Stimulated activated CD8-positive, alpha-beta memory T cell treated with anti-CD3 and anti-CD28 coated beads, Interleukin-4, amount 100 ng/mL, for 48 hours (primary cell): ENCODE measurements at regions not wholly inside any gene's neighbourhood (a gene's known extent, or its start where the extent isn't known, plus 50 kb on each side); places are given as distances from the start of the nearest gene placed in this dataset.
"Not testable (repeated sequence)": the region's sequence is repeated elsewhere in the genome, so short reads cannot be mapped to it uniquely, and the experiment has no call there.

Experiments
- DNase-seq: peaks from one replicate; pipeline ENCODE4 v3.0.0-alpha.2; 2020

DNA sequence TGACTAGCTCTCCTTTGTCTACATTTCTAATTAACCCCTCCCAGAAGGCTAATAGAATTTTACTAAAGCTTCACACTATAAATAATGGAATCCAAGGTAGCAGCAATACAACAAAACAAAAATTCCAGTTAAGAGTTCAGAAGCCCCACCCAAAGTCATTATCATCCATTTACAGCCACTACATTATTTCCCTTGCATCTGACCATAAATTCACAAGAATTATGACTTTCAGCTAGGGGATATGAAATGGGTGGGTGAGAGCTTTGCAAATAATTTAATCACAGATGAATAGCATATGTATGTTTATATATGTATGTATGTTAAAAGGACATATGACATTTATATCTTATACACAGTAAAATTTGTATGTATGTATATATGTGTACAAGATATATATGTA, 65.3 kb upstream of the PTGDR start:
- no peak for DNase-seq

DNA sequence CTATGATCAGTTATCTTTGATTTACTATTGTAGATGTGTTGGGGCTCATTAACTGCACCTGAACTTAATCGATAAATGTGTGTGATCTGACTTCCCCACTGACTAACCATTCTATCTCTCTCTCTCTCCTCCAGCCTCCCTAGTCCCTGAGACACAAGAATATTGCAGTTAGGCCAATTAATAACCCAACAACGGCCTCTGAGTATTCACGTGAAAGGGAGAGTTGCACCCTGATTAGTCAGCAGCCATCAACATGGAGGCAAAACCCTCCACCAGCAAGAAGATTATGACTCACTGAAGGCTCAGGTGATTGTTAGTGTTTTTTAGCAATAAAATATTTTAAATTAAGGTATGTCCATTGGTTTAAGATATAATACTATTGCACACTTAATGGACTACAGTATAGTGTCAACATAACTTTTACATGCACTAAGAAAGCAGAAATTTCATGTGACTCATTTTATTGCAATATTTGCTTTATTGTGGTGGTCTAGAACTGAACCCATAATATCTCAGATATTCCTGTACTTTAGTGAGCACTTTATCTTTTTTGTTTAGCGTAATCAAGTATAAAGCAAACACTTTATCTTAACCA, 77.1 kb upstream of the PTGDR start:
- no peak for DNase-seq

DNA sequence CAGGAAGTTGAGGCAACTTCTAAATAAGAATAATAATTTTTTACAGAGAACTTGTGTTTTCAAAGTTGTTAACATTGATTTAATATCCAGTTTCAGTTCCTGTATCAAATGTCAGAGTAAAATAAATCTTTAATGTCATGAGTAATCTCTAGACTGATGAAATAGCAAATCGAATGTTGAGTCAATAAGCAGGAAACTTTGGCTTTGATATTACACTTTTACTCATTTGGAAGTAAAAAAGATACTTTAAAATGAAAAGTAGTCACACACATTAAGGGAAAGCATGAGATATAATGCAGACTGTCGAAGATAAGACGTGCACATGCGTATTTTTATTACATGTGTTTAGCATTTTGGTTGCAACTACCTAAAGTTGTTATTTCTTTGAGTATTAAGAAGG, 78.2 kb upstream of the PTGDR start:
- DNase-seq: no peak

DNA sequence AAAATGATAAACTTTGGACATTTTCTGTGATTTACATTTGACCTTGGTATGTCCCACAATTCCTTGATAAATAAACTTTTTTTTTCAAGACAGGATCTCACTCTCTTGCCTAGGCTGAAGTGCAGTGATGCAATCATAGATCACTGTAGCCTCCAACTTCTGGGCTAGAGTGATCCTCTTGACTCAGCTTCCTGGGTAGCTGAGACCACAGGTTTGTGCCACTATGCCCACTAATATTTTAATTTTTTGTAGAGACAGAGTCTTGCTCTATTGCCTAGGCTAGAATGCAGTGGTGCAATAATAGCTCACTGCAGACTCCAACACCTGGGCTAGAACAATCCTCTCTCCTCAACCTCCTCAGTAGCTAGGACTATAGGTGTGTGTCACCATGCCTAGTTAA, 79.1 kb upstream of the PTGDR start:
- DNase-seq: no peak

DNA sequence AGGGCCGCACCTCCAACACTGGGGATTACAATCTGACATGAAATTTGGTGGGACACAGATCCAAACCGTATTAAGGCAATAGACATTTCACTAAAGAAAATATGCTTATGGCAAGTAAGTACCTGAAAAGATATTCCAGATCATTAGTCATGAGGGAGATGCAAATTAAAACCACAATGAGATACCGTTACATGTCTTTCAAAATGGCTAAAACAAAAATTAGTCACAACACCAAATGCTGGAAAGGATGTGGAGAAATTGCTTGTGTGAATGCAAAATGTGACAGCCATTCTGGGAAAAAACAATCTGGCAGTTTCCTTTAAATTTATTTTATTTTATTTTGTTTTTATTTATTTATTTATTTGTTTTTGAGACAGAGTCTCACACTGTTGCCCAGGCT, 82.3 kb upstream of the PTGDR start:
- DNase-seq: no peak

DNA sequence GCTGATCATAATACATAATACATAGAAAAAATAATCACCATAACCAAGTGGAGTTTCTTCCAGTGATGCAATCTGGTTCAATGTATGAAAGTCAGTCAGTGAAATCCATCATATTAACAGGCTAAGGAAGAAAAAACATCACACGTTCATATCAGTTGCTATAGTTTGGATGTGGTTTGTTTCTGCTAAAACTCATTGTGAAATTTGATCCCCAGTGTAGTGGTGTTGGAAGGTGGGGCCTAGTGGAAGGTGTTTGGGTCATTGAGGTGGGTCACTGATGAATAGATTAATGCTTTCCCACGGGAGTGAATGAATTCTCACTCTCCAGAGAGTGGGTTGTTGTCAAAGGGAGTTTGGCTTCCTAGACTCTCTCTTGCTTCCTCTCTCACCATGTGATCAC, 84.6 kb upstream of the PTGDR start:
- no peak for DNase-seq

DNA sequence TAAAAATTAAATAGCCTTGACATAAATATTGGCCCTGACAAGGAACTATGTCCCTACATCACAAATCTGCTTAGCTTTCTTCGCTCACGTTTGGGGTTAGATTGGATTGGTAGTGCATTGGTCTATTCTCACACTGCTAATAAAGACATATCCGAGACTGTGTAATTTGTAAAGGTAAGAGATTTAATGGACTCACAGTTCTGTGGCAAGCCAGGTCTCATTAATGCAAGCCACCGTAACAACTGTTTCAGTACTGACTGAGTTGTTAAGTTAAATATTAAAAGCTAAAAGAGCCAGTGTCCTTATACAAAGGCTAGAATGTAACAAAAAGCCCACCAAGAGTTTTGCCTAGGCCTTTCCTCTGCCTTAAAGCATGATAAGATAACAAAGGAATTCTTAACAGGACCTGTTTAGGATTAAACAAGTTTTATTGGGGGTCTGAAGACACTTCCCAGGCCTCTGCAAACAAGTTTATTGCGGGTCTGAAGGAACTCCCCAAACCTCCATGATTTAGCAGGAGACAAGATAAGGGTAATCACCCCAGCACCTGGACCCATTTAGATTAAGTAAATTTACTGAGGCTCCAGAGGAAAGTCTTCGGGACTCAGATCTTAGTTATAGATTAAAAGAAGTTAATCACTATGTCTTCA, 88.2 kb upstream of the PTGDR start:
- DNase-seq: no peak

DNA sequence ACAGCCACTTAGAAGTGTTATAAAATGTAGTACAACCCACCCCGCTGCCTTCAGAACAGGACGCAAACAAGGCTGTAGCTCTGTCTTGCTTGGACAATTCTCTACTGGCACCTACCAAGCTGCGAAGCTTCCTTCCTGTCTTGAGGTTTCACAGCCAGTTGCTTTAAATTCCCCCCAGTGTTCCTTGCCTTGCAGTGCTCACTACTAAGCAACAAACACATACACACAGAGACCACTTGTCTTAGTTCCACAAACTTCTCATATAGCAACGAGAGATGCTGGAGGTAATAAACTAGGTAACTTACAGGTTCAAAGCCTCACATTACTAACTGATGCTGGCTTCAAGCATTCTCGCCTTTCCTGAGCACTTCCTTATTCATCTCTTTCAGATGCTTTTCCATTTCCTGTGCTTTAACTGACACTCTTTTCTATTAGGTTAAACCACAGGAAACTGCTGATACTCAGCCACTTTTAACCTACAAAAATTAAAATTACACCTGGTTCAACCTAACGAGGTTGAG, 91.5 kb upstream of the PTGDR start:
- peak; percentile 31 for DNase-seq

DNA sequence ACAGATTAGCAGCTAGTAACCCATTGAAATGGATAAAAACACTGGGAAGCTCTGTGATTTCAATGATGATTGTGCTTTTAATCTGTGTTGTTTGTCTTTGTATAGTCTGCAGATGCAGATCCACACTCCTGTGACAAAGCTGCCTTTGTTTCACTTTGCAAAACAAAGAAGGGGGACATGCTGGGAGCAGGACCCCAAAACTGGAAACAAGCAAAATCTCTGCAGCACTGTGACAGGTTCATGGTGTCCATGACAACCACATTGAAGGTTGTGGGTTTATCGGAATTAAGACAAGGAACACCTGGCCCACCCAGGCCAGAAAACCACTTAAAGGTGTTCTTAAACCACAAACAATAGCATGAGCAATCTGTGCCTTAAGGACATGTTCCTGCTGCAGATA, 95.6 kb upstream of the PTGDR start:
- not testable (repeated sequence) for DNase-seq

DNA sequence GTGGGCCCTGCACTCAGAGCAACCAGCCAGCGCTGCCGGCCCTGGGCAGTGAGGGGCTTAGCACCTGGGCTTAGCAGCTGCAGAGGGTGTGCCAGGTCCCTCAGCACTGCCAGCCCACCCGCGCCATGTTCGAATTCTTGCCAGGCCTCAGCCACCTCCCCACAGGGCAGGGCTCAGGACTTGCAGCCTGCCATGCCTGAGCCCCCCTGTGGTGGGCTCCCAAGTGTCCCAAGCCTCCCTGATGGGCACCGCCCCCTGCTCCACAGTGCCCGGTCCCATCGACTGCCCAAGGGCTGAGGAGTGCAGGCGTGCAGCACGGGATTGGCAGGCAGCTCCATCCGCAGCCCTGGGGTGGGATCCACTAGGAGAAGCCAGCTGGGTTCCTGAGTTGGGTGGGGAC, 98.0 kb upstream of the NID2 start:
- DNase-seq: no peak

DNA sequence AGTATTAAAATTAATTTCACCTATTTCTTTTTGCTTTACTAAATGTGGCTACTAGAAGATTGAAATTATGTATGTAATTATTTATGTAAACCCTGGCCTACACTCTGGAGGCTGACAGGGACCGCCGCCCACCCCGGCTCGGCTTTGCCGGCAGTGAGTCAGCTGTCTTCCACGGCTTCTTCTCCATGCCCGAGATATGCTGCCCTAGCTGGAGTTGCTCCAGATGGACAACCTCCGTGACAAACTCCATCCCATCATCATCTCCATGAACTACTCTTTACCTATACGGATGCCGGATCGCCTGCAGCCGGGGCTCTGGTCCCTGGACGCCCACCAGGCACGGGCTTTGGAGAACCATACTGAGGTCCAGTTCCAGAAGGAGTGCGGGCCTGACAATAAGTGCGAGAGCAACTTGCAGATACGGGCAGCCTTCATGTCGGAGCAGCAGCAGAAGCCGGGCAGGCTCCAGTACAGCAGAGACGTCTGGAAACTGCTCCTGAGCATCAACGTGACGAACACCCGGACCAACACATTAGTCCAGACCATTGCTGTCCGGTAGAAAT, 86.9 kb upstream of the NID2 start:
- no peak for DNase-seq

DNA sequence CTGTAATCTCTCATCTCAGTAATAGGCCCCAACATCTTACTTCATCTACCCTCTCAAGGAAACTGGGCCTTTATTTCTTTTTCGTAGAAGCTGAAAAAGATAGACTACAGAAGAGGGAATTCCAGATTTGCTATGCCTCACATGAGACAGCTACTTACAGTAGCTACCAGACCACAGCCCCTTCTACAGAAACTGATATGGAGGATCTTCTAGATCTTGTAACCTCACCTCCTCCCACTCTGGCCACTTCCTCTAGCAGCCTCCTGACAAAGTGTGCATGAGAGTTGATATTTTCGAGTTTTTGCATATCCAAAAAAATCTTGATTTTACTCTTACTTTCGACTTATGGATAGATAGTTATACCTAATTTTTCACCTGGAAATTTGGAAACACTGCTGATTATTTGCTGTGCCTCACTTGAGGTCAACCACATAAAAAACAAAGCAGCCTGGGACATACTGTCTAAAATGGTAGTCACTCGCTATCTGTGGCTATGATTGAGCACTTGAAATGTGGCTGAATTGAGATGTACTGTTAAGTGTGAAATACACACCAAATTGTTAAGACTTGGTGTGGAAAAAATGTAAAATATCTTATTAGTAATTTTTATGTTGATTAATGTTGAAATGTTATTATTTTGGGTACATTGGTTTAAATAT, 86.3 kb upstream of the NID2 start:
- no peak for DNase-seq

DNA sequence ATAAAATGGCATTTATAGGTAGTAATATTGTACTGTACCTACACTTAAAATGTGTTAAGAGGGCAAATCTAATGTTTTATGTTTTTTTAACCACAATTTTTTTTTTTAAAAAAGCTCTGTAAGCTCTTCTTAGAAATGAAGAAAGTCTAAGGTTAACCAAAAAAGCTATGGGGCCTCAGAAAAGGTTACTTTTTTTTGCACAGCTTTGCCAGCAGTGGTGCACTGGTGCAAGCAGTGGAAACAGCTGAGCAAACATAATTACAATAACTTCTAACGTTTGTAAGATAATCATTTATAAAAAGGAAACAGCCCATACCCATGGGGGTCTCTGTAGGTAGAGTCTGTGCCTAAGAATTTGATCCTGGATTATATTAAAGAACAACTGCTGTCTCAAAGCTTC, 85.1 kb upstream of the NID2 start:
- DNase-seq: no peak

DNA sequence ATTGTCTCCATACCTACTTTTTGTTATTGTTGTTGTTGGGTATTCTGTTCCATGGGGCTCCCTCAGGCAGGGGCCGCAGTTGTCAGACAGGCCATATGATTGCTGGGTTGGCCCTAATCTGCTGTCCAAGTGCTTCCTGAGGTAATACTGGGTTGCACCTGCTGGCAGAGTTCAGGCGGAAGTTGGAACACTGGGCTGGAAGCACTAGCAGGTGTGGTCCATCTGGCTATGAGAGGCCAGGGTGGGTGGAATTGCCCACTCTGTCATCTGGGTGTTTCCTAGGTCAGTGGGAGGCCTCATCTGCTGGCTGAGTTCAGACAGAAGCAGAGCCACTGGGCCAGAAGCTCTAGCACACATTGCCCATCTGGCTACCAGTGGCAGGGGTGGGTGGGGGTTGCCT, 81.3 kb upstream of the NID2 start:
- no peak for DNase-seq

DNA sequence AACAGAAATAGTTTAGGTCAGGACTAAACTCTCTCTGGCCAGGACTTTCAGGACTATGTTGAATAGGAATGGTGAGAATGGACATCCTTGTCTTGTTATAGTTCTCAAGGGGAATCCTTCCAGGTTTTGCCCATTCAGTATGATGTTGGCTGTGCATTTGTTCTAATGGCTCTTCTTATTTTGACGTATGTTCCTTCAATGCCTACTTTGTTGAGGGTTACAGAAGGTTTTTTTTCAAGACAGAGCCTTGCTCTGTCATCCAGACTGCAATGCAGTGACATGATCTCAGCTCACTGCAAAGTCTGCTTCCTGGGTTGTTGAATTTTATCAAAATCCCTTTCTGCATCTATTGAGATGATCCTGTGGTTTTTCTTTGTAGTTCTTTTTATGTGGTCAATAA, 79.5 kb upstream of the NID2 start:
- no peak for DNase-seq

DNA sequence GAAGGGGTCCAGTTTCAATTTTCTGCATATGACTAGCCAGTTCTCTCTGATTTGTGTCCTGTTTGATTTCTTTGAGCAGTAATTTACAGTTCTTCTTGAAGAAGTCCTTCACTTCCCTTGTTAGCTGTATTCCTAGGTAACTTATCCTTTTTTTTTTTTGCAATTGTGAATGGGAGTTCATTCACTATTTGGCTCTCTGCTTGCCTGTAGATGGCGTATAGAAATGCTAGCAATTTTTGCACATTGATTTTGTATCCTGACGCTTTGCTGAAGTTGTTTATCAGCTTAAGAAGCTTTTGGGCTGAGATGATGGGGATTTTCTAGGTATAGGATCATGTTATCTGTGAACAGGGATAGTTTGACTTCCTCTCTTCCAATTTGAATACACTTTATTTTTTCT, 77.6 kb upstream of the NID2 start:
- DNase-seq: no peak

DNA sequence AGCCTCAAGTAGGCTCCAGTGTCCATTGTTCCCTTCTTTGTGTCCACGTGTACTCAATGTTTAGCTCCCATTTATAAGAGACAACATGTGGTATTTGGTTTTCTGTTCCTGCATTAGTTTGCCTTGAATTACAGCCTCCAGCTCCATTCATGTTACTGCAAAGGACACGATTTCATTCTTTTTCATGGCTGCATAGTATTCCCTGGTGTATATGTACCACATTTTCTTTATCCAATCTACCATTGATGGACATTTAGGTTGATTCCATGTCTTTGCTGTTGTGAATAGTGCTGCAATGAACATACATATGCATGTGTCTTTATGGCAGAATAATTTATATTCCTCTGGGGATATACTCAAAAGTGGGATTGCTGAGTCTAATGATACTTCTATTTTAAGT, 75.2 kb upstream of the NID2 start:
- not testable (repeated sequence) for DNase-seq

DNA sequence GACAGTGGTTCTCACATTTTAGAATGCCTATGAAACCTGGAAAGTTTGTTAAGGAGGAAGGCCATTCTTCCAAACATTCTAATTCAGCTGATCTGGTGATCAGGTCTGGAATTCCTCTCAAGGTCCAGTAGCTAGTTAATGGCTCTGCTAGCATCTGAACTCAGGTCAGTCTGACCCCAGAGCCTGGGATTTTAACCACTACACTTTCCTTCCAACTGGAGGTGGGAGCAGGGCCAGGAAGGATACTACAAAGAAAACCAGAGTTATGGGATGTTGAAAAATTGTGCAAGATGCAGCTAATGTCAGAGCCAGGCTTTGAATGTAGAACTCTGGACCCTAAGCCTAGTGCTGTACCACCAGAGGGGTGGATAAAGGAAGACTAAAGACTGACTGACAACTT, 73.6 kb upstream of the NID2 start:
- no peak for DNase-seq

DNA sequence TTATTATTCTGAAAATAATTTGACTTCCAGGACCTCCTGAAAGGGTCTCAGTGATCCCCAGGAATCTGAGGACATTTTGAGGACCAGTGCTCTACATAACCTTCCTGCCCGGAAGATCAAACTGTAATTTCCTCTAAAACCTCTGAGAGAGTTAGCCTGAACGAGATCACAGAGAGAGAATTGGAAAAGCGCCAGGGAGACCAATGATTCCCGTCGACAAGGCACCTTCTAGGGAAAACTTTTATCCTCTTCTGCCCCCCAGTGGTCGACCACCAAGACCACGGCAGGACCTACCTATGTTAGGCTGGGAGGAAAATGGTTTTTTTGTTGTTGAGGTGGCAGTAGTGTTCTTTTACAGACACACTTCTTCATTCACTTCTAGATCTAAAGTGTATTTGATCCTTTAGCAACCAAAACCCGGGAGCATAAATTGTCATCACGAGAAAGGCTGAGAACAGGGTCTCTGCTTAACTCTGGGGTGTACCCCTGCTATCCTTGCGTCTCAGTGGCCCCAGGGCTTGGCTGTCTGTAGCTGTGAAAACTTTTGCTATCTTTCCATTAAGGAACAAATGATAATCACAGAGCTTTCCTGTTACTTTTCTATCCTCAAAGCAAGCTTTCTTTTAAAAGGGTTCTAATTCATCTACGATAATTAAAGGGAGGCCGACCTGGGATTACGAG, 62.9 kb upstream of the NID2 start:
- peak; percentile 60 for DNase-seq

DNA sequence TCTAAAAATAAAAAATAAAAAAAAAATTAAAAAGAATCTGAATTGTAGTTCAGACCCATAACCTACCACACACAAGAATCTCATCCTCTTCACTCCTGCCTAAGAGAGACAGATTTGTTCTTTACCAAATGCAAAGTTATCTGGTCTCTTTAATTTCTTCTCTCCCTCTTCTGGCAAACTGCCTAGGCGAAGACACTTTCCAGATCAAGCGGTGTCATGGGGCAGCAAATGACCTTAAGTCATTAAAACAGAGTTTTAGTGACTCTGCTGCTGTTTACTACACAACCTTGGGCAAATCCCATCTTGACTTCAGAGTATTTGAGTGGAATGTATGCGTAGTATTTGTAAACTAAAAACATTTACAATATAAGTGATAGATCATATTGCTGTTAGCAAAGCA, 60.9 kb upstream of the NID2 start:
- no peak for DNase-seq

DNA sequence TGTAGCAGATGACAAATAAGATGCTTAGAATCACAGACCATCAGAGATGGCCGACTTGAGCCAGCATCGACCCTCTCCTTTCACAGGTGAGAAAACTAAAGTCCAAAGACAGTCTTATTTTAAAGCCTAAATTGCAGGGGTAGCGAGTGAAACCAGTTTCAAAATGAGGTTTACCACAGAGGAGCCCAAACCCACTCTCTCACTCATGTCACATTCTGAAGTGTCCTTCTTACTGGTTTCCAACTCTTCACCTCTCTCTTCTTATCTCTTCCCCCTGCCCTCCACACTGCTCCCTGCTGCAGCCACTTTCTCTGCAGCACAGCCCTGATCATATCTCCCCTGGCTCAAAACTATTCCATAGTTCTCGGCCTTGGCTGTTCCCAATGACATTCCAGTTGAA, 57.0 kb upstream of the NID2 start:
- DNase-seq: no peak

DNA sequence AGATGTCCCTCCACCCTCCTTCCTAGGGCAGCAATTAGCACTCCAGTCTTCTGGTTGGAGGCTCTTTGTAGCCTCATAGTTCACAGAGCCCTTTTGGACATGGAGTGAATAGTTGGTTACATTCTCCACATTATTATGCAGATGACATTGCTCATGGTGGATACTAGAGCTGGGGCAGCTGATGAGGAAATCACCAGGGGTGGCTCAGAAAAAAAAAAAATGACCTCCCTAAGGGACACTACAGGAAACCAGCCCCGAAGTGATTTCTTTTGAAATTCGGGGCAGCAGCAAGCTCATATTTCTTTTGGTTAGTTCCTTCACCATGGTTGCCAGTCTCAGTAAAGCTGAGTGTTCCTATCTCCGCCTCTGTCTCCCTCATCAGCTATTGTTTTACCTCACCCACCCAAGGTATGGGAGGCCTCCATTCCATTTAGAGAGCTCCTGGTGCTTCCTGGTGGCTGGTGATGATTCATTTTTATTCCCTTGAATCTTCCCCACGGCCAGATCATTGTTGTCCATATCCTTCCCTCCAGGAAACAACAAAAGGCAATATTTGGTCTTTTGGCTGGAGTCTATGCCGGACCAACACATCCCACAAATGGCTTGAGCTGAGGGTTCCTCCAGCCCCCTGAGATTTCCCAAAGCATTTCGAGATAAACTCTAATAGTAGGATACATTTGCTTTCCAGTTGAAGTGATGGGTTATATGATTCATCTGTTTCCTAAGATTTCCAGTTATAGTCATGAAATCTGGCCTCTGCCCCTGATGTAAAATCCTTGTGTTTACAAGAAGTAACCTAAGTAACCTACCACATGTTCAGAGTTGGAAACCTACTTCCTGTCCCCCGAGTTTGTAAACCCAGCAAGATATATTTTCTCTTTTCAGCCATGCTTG, 56.2 kb upstream of the NID2 start:
- DNase-seq: no peak

DNA sequence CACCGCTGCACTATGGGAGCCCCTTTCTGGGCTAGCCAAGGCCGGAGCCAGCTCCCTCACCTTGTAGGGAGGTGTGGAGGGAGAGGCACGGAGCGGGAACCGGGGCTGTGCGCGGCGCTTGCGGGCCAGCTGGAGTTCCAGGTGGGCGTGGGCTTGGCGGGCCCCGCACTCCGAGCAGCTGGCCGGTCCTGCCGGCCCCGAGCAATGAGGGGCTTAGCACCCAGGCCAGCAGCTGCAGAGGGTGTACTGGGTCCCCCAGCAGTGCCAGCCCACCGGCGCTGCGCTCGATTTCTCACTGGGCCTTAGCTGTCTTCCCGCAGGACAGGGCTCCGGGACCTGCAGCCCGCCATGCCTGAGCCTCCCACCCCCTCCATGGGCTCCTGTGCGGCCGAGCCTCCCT, 53.3 kb upstream of the NID2 start:
- not testable (repeated sequence) for DNase-seq
